ENCODE measurements at regions not wholly inside any gene's neighbourhood (a gene's known extent, or its start where the extent isn't known, plus 50 kb on each side); places are given as distances from the start of the nearest gene placed in this dataset.

DNA sequence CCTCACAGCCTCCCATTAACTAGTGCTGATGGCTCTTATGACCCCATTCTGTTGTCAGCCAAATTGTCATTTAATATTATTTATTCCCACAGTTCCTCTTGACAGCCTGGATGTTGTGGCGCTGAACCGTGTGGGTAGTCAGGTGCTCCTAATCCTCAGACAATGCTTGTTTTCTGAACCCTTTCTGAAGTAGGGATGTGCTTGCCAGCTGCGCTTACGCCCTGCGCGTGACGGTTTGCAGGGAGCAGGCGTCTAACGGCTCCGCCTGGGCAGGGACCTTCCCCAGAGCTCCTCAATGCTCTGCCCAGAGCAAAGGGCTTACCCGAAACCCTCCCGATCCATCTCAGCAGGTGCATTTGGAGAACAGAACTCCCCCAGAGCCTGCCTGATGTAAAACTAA, 358.2 kb upstream of the MYT1L start:
- no peak for DNase-seq
- no peak overlapping the region for H3K4me3 Mint-ChIP-seq
- no peak overlapping the region for H3K4me3 ChIP-seq (ENCODE audit: low read length)
- H3K36me3 Mint-ChIP-seq (ENCODE audit: low read depth), result no peaks in the 10 kb centered on the region
- no peaks in the 10 kb centered on the region for H3K9me3 Mint-ChIP-seq
- H3K36me3 ChIP-seq (ENCODE audit: control insufficient read depth, insufficient read depth, low read length), result no peaks in the 10 kb centered on the region
- no peak overlapping the region for H3K9ac ChIP-seq (ENCODE audit: extremely low read depth, low read length, poor library complexity, severe bottlenecking)
- no peak overlapping the region for H3K27ac Mint-ChIP-seq
- no peaks in the 10 kb centered on the region for H3K27me3 ChIP-seq (ENCODE audit: control insufficient read depth, insufficient read depth, low read length, poor library complexity, severe bottlenecking)
- TF ChIP-seq, protein P1, sequence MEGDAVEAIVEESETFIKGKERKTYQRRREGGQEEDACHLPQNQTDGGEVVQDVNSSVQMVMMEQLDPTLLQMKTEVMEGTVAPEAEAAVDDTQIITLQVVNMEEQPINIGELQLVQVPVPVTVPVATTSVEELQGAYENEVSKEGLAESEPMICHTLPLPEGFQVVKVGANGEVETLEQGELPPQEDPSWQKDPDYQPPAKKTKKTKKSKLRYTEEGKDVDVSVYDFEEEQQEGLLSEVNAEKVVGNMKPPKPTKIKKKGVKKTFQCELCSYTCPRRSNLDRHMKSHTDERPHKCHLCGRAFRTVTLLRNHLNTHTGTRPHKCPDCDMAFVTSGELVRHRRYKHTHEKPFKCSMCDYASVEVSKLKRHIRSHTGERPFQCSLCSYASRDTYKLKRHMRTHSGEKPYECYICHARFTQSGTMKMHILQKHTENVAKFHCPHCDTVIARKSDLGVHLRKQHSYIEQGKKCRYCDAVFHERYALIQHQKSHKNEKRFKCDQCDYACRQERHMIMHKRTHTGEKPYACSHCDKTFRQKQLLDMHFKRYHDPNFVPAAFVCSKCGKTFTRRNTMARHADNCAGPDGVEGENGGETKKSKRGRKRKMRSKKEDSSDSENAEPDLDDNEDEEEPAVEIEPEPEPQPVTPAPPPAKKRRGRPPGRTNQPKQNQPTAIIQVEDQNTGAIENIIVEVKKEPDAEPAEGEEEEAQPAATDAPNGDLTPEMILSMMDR (conservative IDR thresholded peaks at IDR 0.05), result no peak
- WGBS, 2 experiments (ENCODE audit: insufficient coverage in 1 of 2, insufficient read length in 1 of 2), result 95% methylated on average over 12 of the region's 12 CpGs
- no peak overlapping the region for H3K27ac ChIP-seq (ENCODE audit: low read depth, low read length)
- no peaks in the 10 kb centered on the region for H3K4me1 ChIP-seq (ENCODE audit: control insufficient read depth, insufficient read depth, low read length)
- no peaks in the 10 kb centered on the region for H3K9me3 ChIP-seq (ENCODE audit: control insufficient read depth, low read length)
- no peaks in the 10 kb centered on the region for H3K27me3 Mint-ChIP-seq (ENCODE audit: insufficient read depth)
- H3K4me1 Mint-ChIP-seq, result no peaks in the 10 kb centered on the region

DNA sequence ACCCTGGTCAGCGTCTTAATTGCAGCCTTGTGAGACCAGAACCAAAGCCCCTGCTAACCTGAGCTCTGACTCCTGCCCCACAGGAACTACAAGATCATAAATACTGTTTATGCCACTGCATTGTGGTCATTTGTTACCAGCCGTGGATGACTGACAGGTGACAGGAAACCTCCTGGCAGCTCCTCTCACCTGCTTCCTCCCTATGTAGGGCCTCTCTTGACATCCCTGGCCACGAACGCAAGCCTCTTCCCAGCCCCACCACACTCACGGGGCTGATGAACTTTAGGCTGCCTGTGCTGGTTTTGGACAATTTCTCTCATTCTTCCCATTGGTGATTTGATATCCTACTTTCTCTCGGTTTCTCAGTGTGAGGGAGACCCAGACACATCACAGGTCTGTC, 357.2 kb upstream of the MYT1L start:
- Histone ChIP-seq H3K9me3 (ENCODE audit: control insufficient read depth, low read length) (no peaks in the 10 kb centered on the region), H3K27ac (ENCODE audit: low read depth, low read length) (no peak overlapping the region), H3K9ac (ENCODE audit: extremely low read depth, low read length, poor library complexity, severe bottlenecking) (no peak overlapping the region), H3K36me3 (ENCODE audit: control insufficient read depth, insufficient read depth, low read length) (no peaks in the 10 kb centered on the region), H3K4me3 (ENCODE audit: low read length) (no peak overlapping the region), H3K4me1 (ENCODE audit: control insufficient read depth, insufficient read depth, low read length) (no peaks in the 10 kb centered on the region), H3K27me3 (ENCODE audit: control insufficient read depth, insufficient read depth, low read length, poor library complexity, severe bottlenecking) (no peaks in the 10 kb centered on the region)
- H3K27me3 Mint-ChIP-seq (ENCODE audit: insufficient read depth), result no peaks in the 10 kb centered on the region
- TF ChIP-seq, protein P1 (conservative IDR thresholded peaks at IDR 0.05), result no peak
- H3K27ac Mint-ChIP-seq, result no peak overlapping the region
- H3K36me3 Mint-ChIP-seq (ENCODE audit: low read depth), result no peaks in the 10 kb centered on the region
- H3K4me1 Mint-ChIP-seq, result no peaks in the 10 kb centered on the region
- no peak overlapping the region for H3K4me3 Mint-ChIP-seq
- H3K9me3 Mint-ChIP-seq, result no peaks in the 10 kb centered on the region
- no peak for DNase-seq
- 90 to 95% methylated on average over 4 to 6 of the region's 6 CpGs for WGBS, 2 experiments (ENCODE audit: insufficient coverage in 1 of 2, insufficient read length in 1 of 2)

DNA sequence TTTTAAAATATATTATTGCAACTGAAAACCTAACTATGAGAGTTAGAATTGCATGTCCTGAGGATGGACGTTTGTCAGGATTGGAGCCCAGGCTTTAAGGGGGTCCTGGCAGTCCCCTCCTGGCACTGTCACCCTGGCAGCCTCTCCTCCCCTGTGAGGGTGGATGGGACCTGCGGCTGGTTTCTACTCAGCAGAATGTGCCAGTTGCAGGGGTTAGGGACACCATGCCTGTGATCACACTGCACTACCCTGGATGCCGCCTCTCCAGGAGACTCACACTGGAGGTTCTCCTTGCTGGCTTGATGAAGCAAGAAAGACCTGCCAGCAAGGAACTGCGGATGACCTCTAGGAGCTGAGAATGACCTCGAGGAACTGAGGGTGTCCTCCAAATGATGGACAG, 356.7 kb upstream of the MYT1L start:
- H3K27ac Mint-ChIP-seq, result no peak overlapping the region
- no peaks in the 10 kb centered on the region for H3K36me3 Mint-ChIP-seq (ENCODE audit: low read depth)
- Histone ChIP-seq H3K4me3 (ENCODE audit: low read length) (no peak overlapping the region), H3K9me3 (ENCODE audit: control insufficient read depth, low read length) (no peaks in the 10 kb centered on the region), H3K36me3 (ENCODE audit: control insufficient read depth, insufficient read depth, low read length) (no peaks in the 10 kb centered on the region), H3K27ac (ENCODE audit: low read depth, low read length) (no peak overlapping the region), H3K27me3 (ENCODE audit: control insufficient read depth, insufficient read depth, low read length, poor library complexity, severe bottlenecking) (no peaks in the 10 kb centered on the region), H3K4me1 (ENCODE audit: control insufficient read depth, insufficient read depth, low read length) (no peaks in the 10 kb centered on the region), H3K9ac (ENCODE audit: extremely low read depth, low read length, poor library complexity, severe bottlenecking) (no peak overlapping the region)
- no peaks in the 10 kb centered on the region for H3K4me1 Mint-ChIP-seq
- no peaks in the 10 kb centered on the region for H3K9me3 Mint-ChIP-seq
- DNase-seq, result no peak
- WGBS, 2 experiments (ENCODE audit: insufficient coverage in 1 of 2, insufficient read length in 1 of 2), result 90 to 100% methylated on average over 4 to 5 of the region's 5 CpGs
- H3K4me3 Mint-ChIP-seq, result no peak overlapping the region
- H3K27me3 Mint-ChIP-seq (ENCODE audit: insufficient read depth), result no peaks in the 10 kb centered on the region
- TF ChIP-seq, protein P1 (conservative IDR thresholded peaks at IDR 0.05), result no peak
